Trophoblast cell (in vitro differentiated cells and primary cell): ENCODE measurements at regions not wholly inside any gene's neighbourhood (a gene's known extent, or its start where the extent isn't known, plus 50 kb on each side); places are given as distances from the start of the nearest gene placed in this dataset.
A peak's percentile ranks its signal among the peaks of the same experiment; 100 is the strongest.

Experiments used
- DNase-seq, 2 donors: peaks; one replicate each; pipeline ENCODE4 v3.0.0-alpha.2; 2016
- H2AFZ ChIP-seq: 2 replicates; pipeline ENCODE4 v1.6.1; 2013; ENCODE audit warnings: low read length, moderate library complexity, mild to moderate bottlenecking; ENCODE audit not compliant: insufficient read depth, poor library complexity
- H2AK5ac ChIP-seq: 2 replicates; pipeline ENCODE4 v1.6.1; 2013; ENCODE audit warnings: mild to moderate bottlenecking, low read length
- H2BK120ac ChIP-seq: 2 replicates; pipeline ENCODE4 v1.6.1; 2013; ENCODE audit warnings: low read length, mild to moderate bottlenecking, moderate library complexity; ENCODE audit not compliant: insufficient read depth, poor library complexity
- H2BK12ac ChIP-seq: 2 replicates; pipeline ENCODE4 v1.6.1; 2013; ENCODE audit warnings: mild to moderate bottlenecking, low read length, moderate library complexity
- H2BK5ac ChIP-seq: 2 replicates; pipeline ENCODE4 v1.6.1; 2013; ENCODE audit warnings: low read length, low read depth, moderate library complexity, mild to moderate bottlenecking; ENCODE audit not compliant: poor library complexity
- H3K14ac ChIP-seq: 2 replicates; pipeline ENCODE4 v1.6.1; 2013; ENCODE audit warnings: mild to moderate bottlenecking, low read length
- H3K18ac ChIP-seq: 2 replicates; pipeline ENCODE4 v1.6.1; 2013; ENCODE audit warnings: mild to moderate bottlenecking, low read length
- H3K23ac ChIP-seq: 2 replicates; pipeline ENCODE4 v1.6.1; 2013; ENCODE audit warnings: low read length
- H3K27ac ChIP-seq: 2 replicates; pipeline ENCODE4 v1.5.1; 2013; ENCODE audit warnings: low read depth, mild to moderate bottlenecking, inconsistent platforms, low read length, moderate library complexity
- H3K27me3 ChIP-seq: 2 replicates; pipeline ENCODE4 v1.6.1; 2013; ENCODE audit warnings: inconsistent platforms, mild to moderate bottlenecking, low read length, moderate library complexity; ENCODE audit not compliant: insufficient read depth
- H3K36me3 ChIP-seq, 2 experiments: 1 replicate in 1 of 2; 2 replicates in 1 of 2; pipeline ENCODE4 v1.6.1; 2013; ENCODE audit warnings: low read length in 2 of 2, mild to moderate bottlenecking in 2 of 2, moderate library complexity in 1 of 2; ENCODE audit not compliant: insufficient read depth in 2 of 2, control insufficient read depth in 1 of 2
- H3K4ac ChIP-seq: 2 replicates; pipeline ENCODE4 v1.6.1; 2013; ENCODE audit warnings: low read depth, mild to moderate bottlenecking, low read length, moderate library complexity
- H3K4me1 ChIP-seq, 2 experiments: 1 replicate in 1 of 2; 2 replicates in 1 of 2; pipeline ENCODE4 v1.6.1; 2013; ENCODE audit warnings: low read length in 2 of 2, mild to moderate bottlenecking in 2 of 2, moderate library complexity in 1 of 2; ENCODE audit not compliant: insufficient read depth in 2 of 2, control insufficient read depth in 1 of 2
- H3K4me2 ChIP-seq: 2 replicates; pipeline ENCODE4 v1.6.1; 2013; ENCODE audit warnings: inconsistent platforms, mild to moderate bottlenecking, low read length, moderate library complexity
- H3K4me3 ChIP-seq: 2 replicates; pipeline ENCODE4 v1.5.1; 2013; ENCODE audit warnings: mild to moderate bottlenecking, low read depth, low read length, inconsistent platforms
- H3K79me1 ChIP-seq: one replicate; pipeline ENCODE4 v1.6.1; 2013; ENCODE audit warnings: low read length
- H3K79me2 ChIP-seq: 2 replicates; pipeline ENCODE4 v1.6.1; 2013; ENCODE audit warnings: low read length, mild to moderate bottlenecking; ENCODE audit not compliant: control insufficient read depth, insufficient read depth, poor library complexity
- H3K9ac ChIP-seq: 2 replicates; pipeline ENCODE4 v1.6.1; 2013; ENCODE audit warnings: mild to moderate bottlenecking, low read length
- H3K9me3 ChIP-seq: 2 replicates; pipeline ENCODE4 v1.6.1; 2013; ENCODE audit warnings: low read depth, mild to moderate bottlenecking, control low read depth, inconsistent platforms, low read length; ENCODE audit not compliant: insufficient read depth
- H4K12ac ChIP-seq: 2 replicates; pipeline ENCODE4 v1.6.1; 2013; ENCODE audit warnings: low read depth, mild to moderate bottlenecking, low read length, moderate library complexity
- H4K8ac ChIP-seq: 2 replicates; pipeline ENCODE4 v1.6.1; 2013; ENCODE audit warnings: low read depth, mild to moderate bottlenecking, low read length, moderate library complexity
- H4K91ac ChIP-seq: one replicate; pipeline ENCODE4 v1.6.1; 2013; ENCODE audit warnings: low read depth, mild to moderate bottlenecking, low read length, moderate library complexity
- WGBS: extraction: QIAGEN DNeasy Blood & Tissue Kit; methylation state at CpG from one replicate; pipeline ENCODE4 v1.1.7; 2013; ENCODE audit warnings: missing lambda C conversion rate; ENCODE audit not compliant: insufficient read length, insufficient coverage; ENCODE audit errors: extremely low coverage; 5-methylcytosine and 5-hydroxymethylcytosine counted together

- no peak for DNase-seq
- no peak overlapping the region for H2BK5ac ChIP-seq
- no peak overlapping the region for H3K4ac ChIP-seq
- H4K91ac ChIP-seq, result no peak overlapping the region
- no peaks in the 10 kb centered on the region for H3K79me2 ChIP-seq
- H2BK120ac ChIP-seq, result no peak overlapping the region
- H3K27ac ChIP-seq, result no peak overlapping the region
- no peaks in the 10 kb centered on the region for H3K79me1 ChIP-seq
- no peak overlapping the region for H3K14ac ChIP-seq
- no peak overlapping the region for H3K23ac ChIP-seq
- no peak overlapping the region for H4K12ac ChIP-seq
- no peaks in the 10 kb centered on the region for H3K36me3 ChIP-seq
- H2AFZ ChIP-seq, result no peak overlapping the region
- no peak overlapping the region for H3K4me2 ChIP-seq
- H4K8ac ChIP-seq, result no peak overlapping the region
- H3K4me1 ChIP-seq, result no peaks in the 10 kb centered on the region
- H3K4me3 ChIP-seq, result no peak overlapping the region
- H3K27me3 ChIP-seq, result no peaks in the 10 kb centered on the region
- H3K18ac ChIP-seq, result no peak overlapping the region
- H2AK5ac ChIP-seq, result no peak overlapping the region
- H3K9me3 ChIP-seq, result no peaks in the 10 kb centered on the region
- no peak overlapping the region for H3K9ac ChIP-seq
- no peak overlapping the region for H2BK12ac ChIP-seq
- no CpG with 5 or more reads among the region's 4 CpGs for WGBS
Measured at GRCh38 chr12:90078344-90078743, 369.7 kb upstream of the ATP2B1 start.

DNA sequence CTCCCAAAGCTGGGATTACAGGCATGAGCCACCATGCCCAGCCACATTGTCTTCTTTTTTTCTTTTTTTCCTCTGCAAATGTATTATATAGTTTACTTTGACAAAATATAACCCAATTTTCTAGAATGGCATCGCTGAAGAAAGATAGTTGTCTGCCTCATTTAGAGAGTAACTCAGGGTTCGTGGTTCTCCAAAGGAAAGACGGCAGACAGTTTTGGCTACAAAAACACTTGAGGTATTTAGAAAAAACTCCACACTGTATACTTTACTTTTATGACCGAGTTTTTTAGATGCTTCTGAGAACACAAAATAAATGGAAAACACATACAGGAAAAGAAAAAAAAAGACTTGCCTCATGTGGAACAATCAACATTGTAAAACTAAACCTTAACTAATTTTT lies 369.1 kb upstream of the ATP2B1 start:
- no peak overlapping the region for H4K12ac ChIP-seq
- H4K91ac ChIP-seq, result no peak overlapping the region
- H3K27ac ChIP-seq, result no peak overlapping the region
- H3K4me2 ChIP-seq, result no peak overlapping the region
- no peaks in the 10 kb centered on the region for H3K36me3 ChIP-seq
- no peak overlapping the region for H2BK120ac ChIP-seq
- no peak overlapping the region for H3K23ac ChIP-seq
- no peaks in the 10 kb centered on the region for H3K79me1 ChIP-seq
- H3K18ac ChIP-seq, result no peak overlapping the region
- no peak overlapping the region for H3K4me3 ChIP-seq
- H3K27me3 ChIP-seq, result no peaks in the 10 kb centered on the region
- no peak overlapping the region for H2BK5ac ChIP-seq
- no peaks in the 10 kb centered on the region for H3K79me2 ChIP-seq
- no peak overlapping the region for H3K14ac ChIP-seq
- H2AK5ac ChIP-seq, result no peak overlapping the region
- DNase-seq, result no peak
- H3K9ac ChIP-seq, result no peak overlapping the region
- no peak overlapping the region for H2AFZ ChIP-seq
- H3K4ac ChIP-seq, result no peak overlapping the region
- H4K8ac ChIP-seq, result no peak overlapping the region
- H3K9me3 ChIP-seq, result no peaks in the 10 kb centered on the region
- no peaks in the 10 kb centered on the region for H3K4me1 ChIP-seq
- no CpG with 5 or more reads among the region's 4 CpGs for WGBS
- no peak overlapping the region for H2BK12ac ChIP-seq

DNA sequence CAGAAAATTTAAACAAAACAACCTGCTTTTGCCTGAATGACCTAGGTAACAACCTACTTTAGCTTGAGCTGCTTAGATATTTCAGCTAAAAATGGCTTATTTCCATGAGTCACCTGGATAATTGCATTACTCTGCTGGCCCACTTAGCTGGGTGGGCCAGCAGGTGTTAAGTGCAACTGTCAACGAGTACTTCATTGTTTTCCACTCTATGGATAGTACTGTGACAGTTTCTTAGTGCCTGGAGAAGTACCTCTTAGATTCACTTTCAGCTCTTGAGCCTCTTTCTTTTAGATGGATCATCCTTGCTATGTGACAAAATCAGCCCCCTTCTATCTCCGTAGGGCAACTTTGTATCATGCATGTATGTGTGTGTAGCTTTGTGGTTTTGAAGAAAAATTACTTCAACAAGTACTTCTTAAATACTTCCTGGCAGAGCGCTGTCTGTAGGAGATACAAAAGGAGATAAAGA lies 368.2 kb upstream of the ATP2B1 start:
- Histone ChIP-seq H3K79me2 (no peaks in the 10 kb centered on the region), H3K27ac (no peak overlapping the region), H2BK5ac (no peak overlapping the region), H2AK5ac (no peak overlapping the region), H4K12ac (no peak overlapping the region), H3K79me1 (no peaks in the 10 kb centered on the region), H3K27me3 (no peaks in the 10 kb centered on the region), H3K14ac (no peak overlapping the region), H3K9me3 (no peaks in the 10 kb centered on the region), H2BK120ac (no peak overlapping the region), H3K4me3 (no peak overlapping the region), H3K23ac (no peak overlapping the region), H3K18ac (no peak overlapping the region), H3K4ac (no peak overlapping the region), H3K9ac (no peak overlapping the region), H4K8ac (no peak overlapping the region), H4K91ac (no peak overlapping the region), H3K36me3 (no peaks in the 10 kb centered on the region), H3K4me2 (no peak overlapping the region), H2AFZ (no peak overlapping the region), H3K4me1 (no peaks in the 10 kb centered on the region), H2BK12ac (no peak overlapping the region)
- no peak for DNase-seq
- WGBS, result no CpG with 5 or more reads among the region's 3 CpGs

GRCh38 chr12:90075685-90076084 lies 367.0 kb upstream of the ATP2B1 start:
- Histone ChIP-seq H3K9ac (no peak overlapping the region), H3K27me3 (no peaks in the 10 kb centered on the region), H3K79me2 (no peaks in the 10 kb centered on the region), H3K14ac (no peak overlapping the region), H2BK120ac (no peak overlapping the region), H2BK5ac (no peak overlapping the region), H4K8ac (no peak overlapping the region), H3K4me3 (no peak overlapping the region), H2AK5ac (peak overlapping the region; percentile 7), H2BK12ac (peak overlapping the region; percentile 82), H3K27ac (no peak overlapping the region), H4K91ac (no peak overlapping the region), H3K36me3 (no peaks in the 10 kb centered on the region), H3K9me3 (no peaks in the 10 kb centered on the region), H3K18ac (no peak overlapping the region), H3K23ac (no peak overlapping the region), H3K79me1 (peaks cover 5% of the 10 kb centered on the region), H3K4me1 (peaks cover 0 to 2% of the 10 kb centered on the region in 2 experiments), H3K4me2 (no peak overlapping the region), H4K12ac (no peak overlapping the region), H2AFZ (no peak overlapping the region), H3K4ac (no peak overlapping the region)
- DNase-seq, result no peak
